ENCODE measurements at regions not wholly inside any gene's neighbourhood (a gene's known extent, or its start where the extent isn't known, plus 50 kb on each side); places are given as distances from the start of the nearest gene placed in this dataset.

GRCh38 chr5:124669300-124669648 is 77.2 kb downstream of the ZNF608 start:
- Histone ChIP-seq H3K9me3 (no peaks in the 10 kb centered on the region), H3K4me1 (peaks cover 11 to 50% (median 27%) of the 10 kb centered on the region in 4 donors), H3K27me3 (no peaks in the 10 kb centered on the region), H3K36me3 (no peaks in the 10 kb centered on the region), H3K27ac (no peak overlapping the region), H3K4me3 (no peak overlapping the region)
- TF ChIP-seq POLR2A (IDR thresholded peaks at IDR 0.05): no peak
- DNase-seq: no peak
- peak in 1 of 2 donors; percentile 64 for ATAC-seq (ENCODE audit: low FRiP score in 2 of 2)
- 77 to 79% methylated on average over 4 of the region's 4 CpGs for WGBS, 2 donors

DNA sequence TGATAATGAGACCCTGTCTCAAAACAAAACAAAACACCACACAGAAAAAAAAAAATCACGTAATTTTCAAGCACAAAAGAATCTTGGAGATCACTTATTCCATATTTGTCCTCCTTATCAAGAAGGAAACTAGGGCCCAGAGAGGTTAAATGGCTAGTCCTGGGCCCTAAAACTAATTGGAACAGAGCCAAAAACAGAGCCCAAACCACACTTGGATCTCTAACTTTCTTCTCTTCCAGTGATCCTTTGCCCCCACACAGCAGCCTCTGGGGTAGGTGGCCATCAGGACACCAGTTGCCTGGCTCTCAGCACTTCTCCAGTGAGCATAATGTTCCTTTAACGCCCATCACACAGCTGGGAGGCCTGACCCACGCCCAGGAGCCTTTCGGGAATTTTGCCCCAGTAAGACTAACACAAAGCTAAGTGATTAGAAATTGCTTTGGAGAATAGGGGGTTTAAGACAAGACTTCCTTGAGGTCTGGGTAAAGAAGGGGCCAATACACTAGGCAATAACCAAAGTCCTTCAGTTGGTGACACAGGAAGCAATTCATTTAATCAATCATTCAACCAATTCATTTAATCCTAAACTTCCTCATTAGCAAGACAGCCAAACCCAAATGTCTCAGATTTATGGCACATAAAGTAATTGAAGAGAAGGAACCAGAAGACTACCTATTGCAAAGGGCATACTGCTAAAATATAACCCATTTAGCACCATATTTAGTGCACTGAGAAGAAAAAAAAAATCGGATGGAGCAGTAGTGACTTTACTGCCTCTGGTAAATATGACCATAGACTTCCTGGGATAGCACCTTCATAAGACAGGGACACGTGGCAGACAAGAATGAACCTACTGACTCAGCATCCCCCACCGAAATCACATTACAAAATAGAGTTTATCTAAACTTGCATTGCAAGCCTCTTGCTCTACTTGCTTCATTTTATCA is 77.8 kb downstream of the ZNF608 start:
- no peak for ATAC-seq (ENCODE audit: low FRiP score in 2 of 2)
- no peak overlapping the region for H3K4me3 ChIP-seq
- H3K9me3 ChIP-seq: no peaks in the 10 kb centered on the region
- TF ChIP-seq EP300 (IDR thresholded peaks at IDR 0.05) (no peak), POLR2A (IDR thresholded peaks at IDR 0.05) (no peak), POLR2AphosphoS5 (IDR thresholded peaks at IDR 0.05) (no peak), CTCF (IDR thresholded peaks at IDR 0.05) (no peak)
- H3K27me3 ChIP-seq: no peaks in the 10 kb centered on the region
- no peak overlapping the region for H3K27ac ChIP-seq
- H3K36me3 ChIP-seq: no peaks in the 10 kb centered on the region
- H3K4me1 ChIP-seq: peaks cover 11 to 52% (median 28%) of the 10 kb centered on the region in 4 donors
- WGBS, 2 donors: 76 to 80% methylated on average over 7 of the region's 7 CpGs
- no peak for DNase-seq

- no peak overlapping the region for H3K4me3 ChIP-seq
- H3K9me3 ChIP-seq: no peaks in the 10 kb centered on the region
- H3K36me3 ChIP-seq: no peaks in the 10 kb centered on the region
- TF ChIP-seq CTCF (IDR thresholded peaks at IDR 0.05): no peak
- no peak for TF ChIP-seq POLR2AphosphoS5 (IDR thresholded peaks at IDR 0.05)
- no peak for TF ChIP-seq POLR2A (IDR thresholded peaks at IDR 0.05)
- no peak for TF ChIP-seq EP300 (IDR thresholded peaks at IDR 0.05)
- no peak for ATAC-seq (ENCODE audit: low FRiP score in 2 of 2)
- DNase-seq: no peak
- no peaks in the 10 kb centered on the region for H3K27me3 ChIP-seq
- H3K27ac ChIP-seq: no peak overlapping the region
- H3K4me1 ChIP-seq: peaks cover 28 to 63% (median 46%) of the 10 kb centered on the region in 4 donors
Observed at GRCh38 chr5:124665625-124666024, 80.8 kb downstream of the ZNF608 start.

DNA sequence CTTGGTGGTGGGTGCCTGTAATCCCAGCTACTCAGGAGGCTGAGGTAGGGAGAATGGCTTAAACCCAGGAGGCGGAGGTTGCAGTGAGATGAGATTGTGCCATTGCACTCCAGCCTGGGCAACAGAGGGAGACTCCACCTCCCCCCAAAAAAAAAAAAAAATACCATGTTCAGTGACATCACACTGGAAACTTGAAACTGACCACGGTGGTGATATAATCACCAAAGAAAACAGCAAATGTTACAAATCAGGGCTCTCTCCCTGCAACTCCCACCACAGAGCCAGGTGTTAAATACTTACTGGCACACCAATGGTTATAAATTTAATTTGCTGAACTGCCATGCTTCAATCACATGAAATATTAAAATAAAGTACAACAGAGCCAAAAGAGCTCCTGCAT is 81.4 kb downstream of the ZNF608 start:
- Histone ChIP-seq H3K4me3 (no peak overlapping the region), H3K36me3 (no peaks in the 10 kb centered on the region), H3K9me3 (no peaks in the 10 kb centered on the region), H3K4me1 (peaks cover 31 to 63% (median 48%) of the 10 kb centered on the region in 4 donors), H3K27ac (no peak overlapping the region), H3K27me3 (no peaks in the 10 kb centered on the region)
- no peak for DNase-seq
- no peak for TF ChIP-seq POLR2AphosphoS5 (IDR thresholded peaks at IDR 0.05)
- TF ChIP-seq EP300 (IDR thresholded peaks at IDR 0.05): no peak
- TF ChIP-seq POLR2A (IDR thresholded peaks at IDR 0.05): no peak
- TF ChIP-seq CTCF (IDR thresholded peaks at IDR 0.05): no peak
- 66 to 72% methylated on average over 2 of the region's 2 CpGs for WGBS, 2 donors
- no peak for ATAC-seq (ENCODE audit: low FRiP score in 2 of 2)

GRCh38 chr5:124664287-124664686 is 82.2 kb downstream of the ZNF608 start:
- DNase-seq: no peak
- TF ChIP-seq CTCF (IDR thresholded peaks at IDR 0.05) (no peak), POLR2A (IDR thresholded peaks at IDR 0.05) (no peak), POLR2AphosphoS5 (IDR thresholded peaks at IDR 0.05) (no peak), EP300 (IDR thresholded peaks at IDR 0.05) (no peak)
- peaks cover 39 to 66% (median 52%) of the 10 kb centered on the region in 4 donors for H3K4me1 ChIP-seq
- H3K36me3 ChIP-seq: no peaks in the 10 kb centered on the region
- no peaks in the 10 kb centered on the region for H3K9me3 ChIP-seq
- ATAC-seq (ENCODE audit: low FRiP score in 2 of 2): no peak
- no peaks in the 10 kb centered on the region for H3K27me3 ChIP-seq
- WGBS, 2 donors: 42 to 62% methylated on average over 1 of the region's 1 CpG
- no peak overlapping the region for H3K4me3 ChIP-seq
- no peak overlapping the region for H3K27ac ChIP-seq
